Right lobe of liver (tissue), 4 donors: ENCODE measurements at regions not wholly inside any gene's neighbourhood (a gene's known extent, or its start where the extent isn't known, plus 50 kb on each side); places are given as distances from the start of the nearest gene placed in this dataset.

Experiments used
- POLR2A ChIP-seq: fragments of 450-650 bp; IDR thresholded peaks from one replicate; pipeline ENCODE4 v1.6.1; 2017; ENCODE audit warnings: antibody characterized with exemption, mild to moderate bottlenecking
- TF ChIP-seq, protein P1 (sequence below), 4 donors: fragments of 200-600 bp in 3 of 4; fragments of 450-650 bp in 1 of 4; IDR thresholded peaks; one replicate each; pipeline versions ENCODE4 v1.5.1 to v1.8.0; 2016 to 2022; ENCODE audit warnings: antibody characterized with exemption in 4 of 4, mild to moderate bottlenecking in 2 of 4
- donor health status: DM: no; HTN: no; CAD: no.
- donor health status: DM: no; HTN: no; CAD: no.
- donor health status: DM: no; HTN: yes; CAD: no.

DNA sequence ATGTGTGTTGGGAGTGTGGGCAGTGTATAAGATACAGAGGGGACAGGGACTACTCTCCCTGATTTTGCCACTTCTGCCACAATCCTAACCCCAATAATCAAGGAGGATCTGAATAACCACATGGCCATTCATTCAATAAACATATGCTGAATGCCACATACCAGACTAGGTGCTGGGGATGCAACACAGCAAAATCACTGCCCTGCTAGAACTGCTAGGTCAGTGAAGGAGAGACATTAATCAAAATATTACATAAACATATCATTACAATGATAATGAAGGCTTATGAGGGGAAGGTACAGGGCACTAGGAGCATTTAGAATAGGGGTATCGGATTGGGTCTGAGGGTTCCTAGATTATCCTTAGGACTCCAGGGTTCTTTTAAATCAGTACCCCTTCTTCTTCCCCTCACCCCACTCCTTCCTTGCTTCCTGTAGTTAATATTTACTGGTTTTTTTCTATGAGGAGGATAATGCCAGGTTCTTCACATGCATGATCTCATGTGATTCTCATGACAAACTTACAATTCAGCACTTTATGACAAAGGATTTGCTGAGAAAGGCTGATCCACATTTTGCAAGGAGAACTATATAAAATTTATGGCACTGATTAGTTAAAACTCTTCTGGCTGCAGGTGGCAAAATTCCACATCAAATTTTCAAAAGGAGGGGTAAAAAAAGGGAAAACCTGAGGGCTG, 56.4 kb upstream of the PCBP1 start:
- TF ChIP-seq, protein P1, sequence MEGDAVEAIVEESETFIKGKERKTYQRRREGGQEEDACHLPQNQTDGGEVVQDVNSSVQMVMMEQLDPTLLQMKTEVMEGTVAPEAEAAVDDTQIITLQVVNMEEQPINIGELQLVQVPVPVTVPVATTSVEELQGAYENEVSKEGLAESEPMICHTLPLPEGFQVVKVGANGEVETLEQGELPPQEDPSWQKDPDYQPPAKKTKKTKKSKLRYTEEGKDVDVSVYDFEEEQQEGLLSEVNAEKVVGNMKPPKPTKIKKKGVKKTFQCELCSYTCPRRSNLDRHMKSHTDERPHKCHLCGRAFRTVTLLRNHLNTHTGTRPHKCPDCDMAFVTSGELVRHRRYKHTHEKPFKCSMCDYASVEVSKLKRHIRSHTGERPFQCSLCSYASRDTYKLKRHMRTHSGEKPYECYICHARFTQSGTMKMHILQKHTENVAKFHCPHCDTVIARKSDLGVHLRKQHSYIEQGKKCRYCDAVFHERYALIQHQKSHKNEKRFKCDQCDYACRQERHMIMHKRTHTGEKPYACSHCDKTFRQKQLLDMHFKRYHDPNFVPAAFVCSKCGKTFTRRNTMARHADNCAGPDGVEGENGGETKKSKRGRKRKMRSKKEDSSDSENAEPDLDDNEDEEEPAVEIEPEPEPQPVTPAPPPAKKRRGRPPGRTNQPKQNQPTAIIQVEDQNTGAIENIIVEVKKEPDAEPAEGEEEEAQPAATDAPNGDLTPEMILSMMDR (IDR thresholded peaks at IDR 0.05): no peak
- no peak for TF ChIP-seq POLR2A
